ENCODE measurements at regions not wholly inside any gene's neighbourhood (a gene's known extent, or its start where the extent isn't known, plus 50 kb on each side); places are given as distances from the start of the nearest gene placed in this dataset.

GRCh38 chr10:57260175-57260574 lies 899.1 kb upstream of the ZWINT start:
- TF ChIP-seq, protein P1, sequence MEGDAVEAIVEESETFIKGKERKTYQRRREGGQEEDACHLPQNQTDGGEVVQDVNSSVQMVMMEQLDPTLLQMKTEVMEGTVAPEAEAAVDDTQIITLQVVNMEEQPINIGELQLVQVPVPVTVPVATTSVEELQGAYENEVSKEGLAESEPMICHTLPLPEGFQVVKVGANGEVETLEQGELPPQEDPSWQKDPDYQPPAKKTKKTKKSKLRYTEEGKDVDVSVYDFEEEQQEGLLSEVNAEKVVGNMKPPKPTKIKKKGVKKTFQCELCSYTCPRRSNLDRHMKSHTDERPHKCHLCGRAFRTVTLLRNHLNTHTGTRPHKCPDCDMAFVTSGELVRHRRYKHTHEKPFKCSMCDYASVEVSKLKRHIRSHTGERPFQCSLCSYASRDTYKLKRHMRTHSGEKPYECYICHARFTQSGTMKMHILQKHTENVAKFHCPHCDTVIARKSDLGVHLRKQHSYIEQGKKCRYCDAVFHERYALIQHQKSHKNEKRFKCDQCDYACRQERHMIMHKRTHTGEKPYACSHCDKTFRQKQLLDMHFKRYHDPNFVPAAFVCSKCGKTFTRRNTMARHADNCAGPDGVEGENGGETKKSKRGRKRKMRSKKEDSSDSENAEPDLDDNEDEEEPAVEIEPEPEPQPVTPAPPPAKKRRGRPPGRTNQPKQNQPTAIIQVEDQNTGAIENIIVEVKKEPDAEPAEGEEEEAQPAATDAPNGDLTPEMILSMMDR (optimal IDR thresholded peaks at IDR 0.05 in 1 of 3, IDR thresholded peaks at IDR 0.05 in 1 of 3, conservative IDR thresholded peaks at IDR 0.05 in 1 of 3; ENCODE audit: extremely low read depth in 1 of 3, insufficient read depth in 2 of 3, low read length in 3 of 3), result no peak
- TF ChIP-seq EZH2 (IDR thresholded peaks at IDR 0.05; ENCODE audit: low read length), result no peak

All from keratinocyte (primary cell).